ENCODE measurements at regions not wholly inside any gene's neighbourhood (a gene's known extent, or its start where the extent isn't known, plus 50 kb on each side); places are given as distances from the start of the nearest gene placed in this dataset.
"Not testable (repeated sequence)": the region's sequence is repeated elsewhere in the genome, so short reads cannot be mapped to it uniquely, and the experiment has no call there.

- H3K4me3 ChIP-seq (ENCODE audit: low read depth, low read length) = no peak overlapping the region
- TF ChIP-seq, protein P1, sequence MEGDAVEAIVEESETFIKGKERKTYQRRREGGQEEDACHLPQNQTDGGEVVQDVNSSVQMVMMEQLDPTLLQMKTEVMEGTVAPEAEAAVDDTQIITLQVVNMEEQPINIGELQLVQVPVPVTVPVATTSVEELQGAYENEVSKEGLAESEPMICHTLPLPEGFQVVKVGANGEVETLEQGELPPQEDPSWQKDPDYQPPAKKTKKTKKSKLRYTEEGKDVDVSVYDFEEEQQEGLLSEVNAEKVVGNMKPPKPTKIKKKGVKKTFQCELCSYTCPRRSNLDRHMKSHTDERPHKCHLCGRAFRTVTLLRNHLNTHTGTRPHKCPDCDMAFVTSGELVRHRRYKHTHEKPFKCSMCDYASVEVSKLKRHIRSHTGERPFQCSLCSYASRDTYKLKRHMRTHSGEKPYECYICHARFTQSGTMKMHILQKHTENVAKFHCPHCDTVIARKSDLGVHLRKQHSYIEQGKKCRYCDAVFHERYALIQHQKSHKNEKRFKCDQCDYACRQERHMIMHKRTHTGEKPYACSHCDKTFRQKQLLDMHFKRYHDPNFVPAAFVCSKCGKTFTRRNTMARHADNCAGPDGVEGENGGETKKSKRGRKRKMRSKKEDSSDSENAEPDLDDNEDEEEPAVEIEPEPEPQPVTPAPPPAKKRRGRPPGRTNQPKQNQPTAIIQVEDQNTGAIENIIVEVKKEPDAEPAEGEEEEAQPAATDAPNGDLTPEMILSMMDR (IDR thresholded peaks at IDR 0.05; ENCODE audit: low read depth, low read length) = no peak
- TF ChIP-seq MYC (IDR thresholded peaks at IDR 0.05; ENCODE audit: low read depth, low read length) = no peak
- TF ChIP-seq POLR2A (IDR thresholded peaks at IDR 0.05; ENCODE audit: extremely low read depth, insufficient read length) = no peak
- TF ChIP-seq, protein P2, sequence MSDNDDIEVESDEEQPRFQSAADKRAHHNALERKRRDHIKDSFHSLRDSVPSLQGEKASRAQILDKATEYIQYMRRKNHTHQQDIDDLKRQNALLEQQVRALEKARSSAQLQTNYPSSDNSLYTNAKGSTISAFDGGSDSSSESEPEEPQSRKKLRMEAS (IDR thresholded peaks at IDR 0.05; ENCODE audit: low read depth, low read length) = no peak
- no peak for DNase-seq (ENCODE audit: low read depth)
These were observed 298.2 kb downstream of the RPAP3 start for GRCh38 chr12:47407463-47408129.

DNA sequence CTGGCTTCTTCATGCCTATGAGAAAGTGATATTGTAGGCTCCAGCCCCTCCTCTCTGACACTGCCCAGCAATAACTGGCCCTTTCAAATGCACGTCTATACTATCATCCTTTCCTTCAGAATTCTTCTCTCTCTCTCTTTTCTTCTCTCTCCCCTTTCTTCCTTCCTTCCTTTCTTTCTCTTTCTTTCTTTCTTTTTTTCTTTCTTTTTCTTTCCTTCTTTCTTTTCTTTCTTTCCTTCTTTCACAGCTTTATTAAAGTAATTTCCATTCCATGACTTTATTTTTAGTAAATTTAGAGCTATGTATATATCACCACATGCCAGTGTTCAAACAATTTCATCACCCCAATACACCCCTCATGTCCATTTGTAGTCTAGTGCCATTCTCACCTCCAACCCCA, 302.1 kb downstream of the RPAP3 start:
- TF ChIP-seq, protein P1 (IDR thresholded peaks at IDR 0.05; ENCODE audit: low read depth, low read length) = no peak
- TF ChIP-seq MYC (IDR thresholded peaks at IDR 0.05; ENCODE audit: low read depth, low read length) (no peak), POLR2A (IDR thresholded peaks at IDR 0.05; ENCODE audit: extremely low read depth, insufficient read length) (no peak)
- TF ChIP-seq, protein P2 (IDR thresholded peaks at IDR 0.05; ENCODE audit: low read depth, low read length) = no peak
- no peak overlapping the region for H3K4me3 ChIP-seq (ENCODE audit: low read depth, low read length)
- no peak for DNase-seq (ENCODE audit: low read depth)

DNA sequence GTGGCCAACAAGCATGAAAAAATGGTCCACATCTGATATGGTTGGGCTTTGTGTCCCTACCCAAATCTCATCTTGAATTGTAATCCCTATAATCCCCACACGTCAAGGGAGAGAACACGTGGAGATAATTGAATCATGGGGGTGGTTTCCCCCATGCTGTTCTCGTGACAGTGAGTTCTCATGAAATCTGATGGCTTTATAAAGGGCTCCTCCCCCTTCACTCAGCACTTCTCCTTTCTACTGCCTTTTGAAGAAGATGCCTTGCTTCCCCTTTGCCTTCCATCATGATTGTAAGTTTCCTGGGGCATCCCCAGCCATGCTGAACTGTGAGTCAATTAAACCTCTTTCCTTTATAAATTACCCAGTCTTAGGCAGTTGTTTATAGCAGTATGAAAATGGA, 304.6 kb downstream of the RPAP3 start:
- not testable (repeated sequence) for H3K4me3 ChIP-seq (ENCODE audit: low read depth, low read length)
- peak; percentile 33; the same call in 1 of the 2 replicates for TF ChIP-seq MYC (IDR thresholded peaks at IDR 0.05; ENCODE audit: low read depth, low read length)
- TF ChIP-seq, protein P2 (IDR thresholded peaks at IDR 0.05; ENCODE audit: low read depth, low read length) = peak; percentile 82

DNA sequence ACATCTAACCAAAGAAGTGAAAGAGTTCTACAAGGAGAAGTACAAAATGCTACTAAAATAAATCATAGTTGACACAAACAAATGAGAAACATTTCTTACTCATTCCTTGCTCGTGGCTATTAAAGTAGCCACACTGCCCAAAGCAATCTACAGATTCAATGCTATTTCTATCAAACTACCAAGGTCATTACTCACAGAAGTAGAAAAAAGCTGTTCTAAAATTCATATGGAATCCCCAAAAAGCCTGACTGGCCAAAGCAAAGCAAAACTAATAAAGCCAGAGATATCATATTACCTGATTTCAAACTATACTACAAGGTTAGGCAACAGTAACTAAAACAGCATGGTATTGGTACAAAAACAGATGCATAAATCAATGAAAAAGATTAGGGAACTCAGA, 305.6 kb downstream of the RPAP3 start:
- DNase-seq (ENCODE audit: low read depth) = no peak
- TF ChIP-seq, protein P2 (IDR thresholded peaks at IDR 0.05; ENCODE audit: low read depth, low read length) = no peak
- no peak for TF ChIP-seq POLR2A (IDR thresholded peaks at IDR 0.05; ENCODE audit: extremely low read depth, insufficient read length)
- TF ChIP-seq, protein P1 (IDR thresholded peaks at IDR 0.05; ENCODE audit: low read depth, low read length) = no peak
- TF ChIP-seq MYC (IDR thresholded peaks at IDR 0.05; ENCODE audit: low read depth, low read length) = no peak
- no peak overlapping the region for H3K4me3 ChIP-seq (ENCODE audit: low read depth, low read length)

More for the DNA sequence above, 304.6 kb downstream of the RPAP3 start:
- DNase-seq (ENCODE audit: low read depth) = peak; percentile 50

DNA sequence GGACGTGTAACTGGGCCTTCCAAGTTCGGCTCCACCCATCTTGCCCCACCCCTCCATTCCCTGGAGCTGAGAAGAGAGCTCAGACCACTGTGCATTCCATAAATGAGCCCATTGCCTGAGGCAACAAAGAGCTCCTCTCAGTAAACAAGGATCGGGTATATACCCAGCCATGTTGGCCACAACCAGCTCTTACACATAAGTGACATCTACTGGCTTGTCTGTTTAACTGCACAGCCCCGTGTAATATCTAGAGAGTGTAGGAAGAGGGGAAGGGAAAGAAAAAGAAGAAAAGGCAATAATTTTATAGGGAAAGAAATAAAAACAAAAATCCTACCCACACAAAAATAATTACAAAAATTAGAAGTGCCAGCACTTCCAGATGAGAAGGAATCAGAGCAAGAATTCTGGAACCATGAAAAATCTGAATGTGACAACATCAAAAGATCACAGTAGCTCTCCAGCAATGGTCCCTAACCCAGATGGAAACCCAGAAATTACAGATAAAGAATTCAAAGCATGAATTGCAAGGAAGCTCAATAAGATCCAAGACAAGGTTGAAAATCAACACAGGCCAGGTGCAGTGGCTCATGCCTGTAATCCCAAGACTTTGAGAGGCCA, 308.1 kb downstream of the RPAP3 start:
- TF ChIP-seq, protein P1 (IDR thresholded peaks at IDR 0.05; ENCODE audit: low read depth, low read length) = peak; percentile 54
- TF ChIP-seq MYC (IDR thresholded peaks at IDR 0.05; ENCODE audit: low read depth, low read length) = no peak
- peak; percentile 55 for DNase-seq (ENCODE audit: low read depth)
- no peak overlapping the region for H3K4me3 ChIP-seq (ENCODE audit: low read depth, low read length)

GRCh38 chr12:47396902-47397663, 308.7 kb downstream of the RPAP3 start:
- H3K4me3 ChIP-seq (ENCODE audit: low read depth, low read length) = no peak overlapping the region
- DNase-seq (ENCODE audit: low read depth) = no peak
- TF ChIP-seq, protein P1 (IDR thresholded peaks at IDR 0.05; ENCODE audit: low read depth, low read length) = no peak

Data from NB4 (cell line).